H1 (cell line): ENCODE measurements at regions not wholly inside any gene's neighbourhood (a gene's known extent, or its start where the extent isn't known, plus 50 kb on each side); places are given as distances from the start of the nearest gene placed in this dataset.

ENCODE experiments used
- EZH2 ChIP-seq: fragments of 200-600 bp; sonication (generic); IDR thresholded peaks from 2 replicates; pipeline ENCODE4 v1.7.1; 2012; ENCODE audit warnings: low read depth, mild to moderate bottlenecking, moderate library complexity, low read length, inconsistent platforms; ENCODE audit not compliant: severe bottlenecking
- JUND ChIP-seq: IDR thresholded peaks from 2 replicates; pipeline ENCODE4 v1.6.1; 2011; ENCODE audit warnings: mild to moderate bottlenecking, improper control_type of control experiment, low read length
- MAFK ChIP-seq: IDR thresholded peaks from 2 replicates; pipeline ENCODE4 v1.6.1; 2012; ENCODE audit warnings: low read depth, mild to moderate bottlenecking, improper control_type of control experiment, low read length
- TF ChIP-seq, protein P1 (sequence below): IDR thresholded peaks from 2 replicates; pipeline ENCODE4 v1.6.1; 2012; ENCODE audit warnings: low read length, inconsistent platforms

DNA sequence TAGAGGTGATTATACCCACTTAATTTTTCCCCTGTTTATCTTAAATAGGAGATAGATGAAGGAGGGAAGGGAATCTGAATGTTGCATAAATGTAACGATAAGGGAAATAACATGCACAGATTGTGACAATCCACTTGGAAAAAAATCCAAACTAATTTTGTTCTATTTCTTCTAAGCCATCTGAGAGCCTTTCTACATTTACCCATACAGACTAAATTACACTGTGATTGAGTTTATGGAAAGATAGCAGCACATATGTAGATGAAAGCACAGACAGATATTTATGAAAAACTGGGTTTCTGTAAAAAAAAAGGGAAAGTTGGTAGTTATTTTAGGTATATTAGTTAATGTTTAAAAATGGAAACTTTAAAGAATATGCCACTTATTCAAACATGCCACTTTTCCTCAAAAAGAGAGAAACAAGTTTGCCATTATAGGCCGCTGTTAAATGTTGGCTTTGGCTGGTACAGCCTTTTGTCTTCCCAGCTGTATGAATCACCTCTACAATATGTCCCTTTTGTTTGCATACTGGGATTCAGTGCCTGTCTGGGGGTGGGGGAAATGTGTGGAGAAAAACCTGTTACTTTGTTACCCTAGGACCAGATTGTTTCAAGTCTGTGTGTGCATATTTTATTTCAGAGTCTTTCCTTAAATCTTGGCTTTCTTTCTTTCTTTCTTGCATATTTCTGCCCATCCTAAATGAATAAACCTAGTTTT lies 470.2 kb upstream of the LMO3 start (continued):
- TF ChIP-seq, protein P1, sequence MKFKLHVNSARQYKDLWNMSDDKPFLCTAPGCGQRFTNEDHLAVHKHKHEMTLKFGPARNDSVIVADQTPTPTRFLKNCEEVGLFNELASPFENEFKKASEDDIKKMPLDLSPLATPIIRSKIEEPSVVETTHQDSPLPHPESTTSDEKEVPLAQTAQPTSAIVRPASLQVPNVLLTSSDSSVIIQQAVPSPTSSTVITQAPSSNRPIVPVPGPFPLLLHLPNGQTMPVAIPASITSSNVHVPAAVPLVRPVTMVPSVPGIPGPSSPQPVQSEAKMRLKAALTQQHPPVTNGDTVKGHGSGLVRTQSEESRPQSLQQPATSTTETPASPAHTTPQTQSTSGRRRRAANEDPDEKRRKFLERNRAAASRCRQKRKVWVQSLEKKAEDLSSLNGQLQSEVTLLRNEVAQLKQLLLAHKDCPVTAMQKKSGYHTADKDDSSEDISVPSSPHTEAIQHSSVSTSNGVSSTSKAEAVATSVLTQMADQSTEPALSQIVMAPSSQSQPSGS: no peak
- TF ChIP-seq JUND (no peak), MAFK (no peak), EZH2 (no peak)
- TF ChIP-seq, all 59 proteins: peak for 0
